ENCODE measurements at regions not wholly inside any gene's neighbourhood (a gene's known extent, or its start where the extent isn't known, plus 50 kb on each side); places are given as distances from the start of the nearest gene placed in this dataset.
A peak's percentile ranks its signal among the peaks of the same experiment; 100 is the strongest.

GRCh38 chr22:23516304-23516703, 63.8 kb downstream of the IGLL1 start:
- peak overlapping the region; percentile 100 for H3K27ac ChIP-seq
- no peak for TF ChIP-seq ZFX (IDR thresholded peaks at IDR 0.05; ENCODE audit: borderline replicate concordance)
- TF ChIP-seq, protein P1, sequence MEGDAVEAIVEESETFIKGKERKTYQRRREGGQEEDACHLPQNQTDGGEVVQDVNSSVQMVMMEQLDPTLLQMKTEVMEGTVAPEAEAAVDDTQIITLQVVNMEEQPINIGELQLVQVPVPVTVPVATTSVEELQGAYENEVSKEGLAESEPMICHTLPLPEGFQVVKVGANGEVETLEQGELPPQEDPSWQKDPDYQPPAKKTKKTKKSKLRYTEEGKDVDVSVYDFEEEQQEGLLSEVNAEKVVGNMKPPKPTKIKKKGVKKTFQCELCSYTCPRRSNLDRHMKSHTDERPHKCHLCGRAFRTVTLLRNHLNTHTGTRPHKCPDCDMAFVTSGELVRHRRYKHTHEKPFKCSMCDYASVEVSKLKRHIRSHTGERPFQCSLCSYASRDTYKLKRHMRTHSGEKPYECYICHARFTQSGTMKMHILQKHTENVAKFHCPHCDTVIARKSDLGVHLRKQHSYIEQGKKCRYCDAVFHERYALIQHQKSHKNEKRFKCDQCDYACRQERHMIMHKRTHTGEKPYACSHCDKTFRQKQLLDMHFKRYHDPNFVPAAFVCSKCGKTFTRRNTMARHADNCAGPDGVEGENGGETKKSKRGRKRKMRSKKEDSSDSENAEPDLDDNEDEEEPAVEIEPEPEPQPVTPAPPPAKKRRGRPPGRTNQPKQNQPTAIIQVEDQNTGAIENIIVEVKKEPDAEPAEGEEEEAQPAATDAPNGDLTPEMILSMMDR (IDR thresholded peaks at IDR 0.05), result no peak

GRCh38 chr22:23514322-23515038, 65.6 kb downstream of the IGLL1 start:
- peak overlapping the region; percentile 100 for H3K27ac ChIP-seq
- TF ChIP-seq ZFX (IDR thresholded peaks at IDR 0.05; ENCODE audit: borderline replicate concordance), result no peak
- TF ChIP-seq, protein P1 (IDR thresholded peaks at IDR 0.05), result no peak

- H3K27ac ChIP-seq, result no peak overlapping the region
- TF ChIP-seq, protein P1 (IDR thresholded peaks at IDR 0.05), result no peak
- no peak for TF ChIP-seq ZFX (IDR thresholded peaks at IDR 0.05; ENCODE audit: borderline replicate concordance)
These were observed 66.4 kb downstream of the IGLL1 start for GRCh38 chr22:23513705-23514104.

DNA sequence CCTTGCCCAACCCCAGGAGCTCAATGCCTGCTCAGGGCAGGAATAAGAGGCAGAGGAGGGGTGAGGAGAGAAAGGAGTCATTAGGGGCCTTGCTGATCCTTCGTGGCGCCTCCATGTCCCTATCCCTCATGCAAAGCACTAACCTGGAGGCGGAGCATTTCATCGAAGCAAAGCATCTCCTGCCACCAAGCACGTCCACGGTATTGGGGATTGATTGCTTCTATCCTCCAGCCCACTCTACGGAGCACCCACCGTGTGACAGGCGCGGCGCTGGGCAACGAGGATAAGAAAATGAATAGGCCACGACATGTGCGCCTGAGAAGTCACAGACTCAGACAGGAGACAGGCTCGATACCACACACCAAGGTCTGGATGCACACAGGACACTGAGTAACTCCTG, 67.0 kb downstream of the IGLL1 start:
- no peak overlapping the region for H3K27ac ChIP-seq

DNA sequence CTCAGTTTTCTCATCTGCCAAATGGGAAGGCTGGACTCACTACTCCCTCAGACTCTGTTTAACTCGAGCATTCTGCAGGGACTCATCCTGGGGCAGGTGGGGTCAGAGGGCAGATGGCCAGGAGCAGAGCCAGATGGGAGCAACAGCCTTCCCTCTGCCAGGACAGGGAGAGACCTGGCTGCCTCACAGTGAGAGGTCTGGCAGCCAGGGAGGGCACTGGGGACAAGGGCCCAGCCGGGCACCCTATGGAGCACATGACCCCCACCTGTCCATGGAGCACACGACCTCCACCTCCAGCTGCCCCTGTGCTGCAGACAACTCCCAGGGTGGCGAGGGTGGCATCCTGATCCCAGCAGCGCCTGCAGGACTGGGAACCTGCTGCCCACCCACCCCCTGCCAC, 67.4 kb downstream of the IGLL1 start:
- no peak for TF ChIP-seq ZFX (IDR thresholded peaks at IDR 0.05; ENCODE audit: borderline replicate concordance)
- TF ChIP-seq, protein P1 (IDR thresholded peaks at IDR 0.05), result no peak
- H3K27ac ChIP-seq, result no peak overlapping the region

More for the DNA sequence above, 67.0 kb downstream of the IGLL1 start:
- TF ChIP-seq ZFX (IDR thresholded peaks at IDR 0.05; ENCODE audit: borderline replicate concordance), result no peak
- TF ChIP-seq, protein P1 (IDR thresholded peaks at IDR 0.05), result no peak

DNA sequence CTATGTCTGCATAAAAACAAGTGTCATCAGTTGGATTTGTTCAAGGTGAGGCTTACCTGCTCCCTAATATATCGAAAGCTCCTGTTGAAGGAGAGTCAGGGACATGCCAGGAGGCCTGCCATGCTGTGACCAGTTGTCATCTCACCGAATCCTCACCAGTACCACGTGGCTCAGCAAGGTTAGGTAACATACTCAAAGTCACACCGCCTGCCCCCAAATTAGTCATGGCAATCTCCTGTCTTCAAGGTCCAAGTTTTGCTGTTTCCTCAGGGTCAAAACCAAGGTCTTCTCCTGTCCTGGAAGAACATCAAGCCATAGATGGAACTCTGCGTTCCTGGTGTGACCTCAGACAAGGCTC, 67.8 kb downstream of the IGLL1 start:
- no peak for TF ChIP-seq ZFX (IDR thresholded peaks at IDR 0.05; ENCODE audit: borderline replicate concordance)
- no peak overlapping the region for H3K27ac ChIP-seq

GRCh38 chr22:23511627-23512347, 68.3 kb downstream of the IGLL1 start:
- no peak overlapping the region for H3K27ac ChIP-seq

More at GRCh38 chr22:23511627-23512347, 68.3 kb downstream of the IGLL1 start:
- TF ChIP-seq, protein P1 (IDR thresholded peaks at IDR 0.05), result no peak
- TF ChIP-seq ZFX (IDR thresholded peaks at IDR 0.05; ENCODE audit: borderline replicate concordance), result no peak
